H1 (cell line): ENCODE measurements at regions not wholly inside any gene's neighbourhood (a gene's known extent, or its start where the extent isn't known, plus 50 kb on each side); places are given as distances from the start of the nearest gene placed in this dataset.
A peak's percentile ranks its signal among the peaks of the same experiment; 100 is the strongest.

Experiments used
- CTCF ChIA-PET: fragments of 300-600 bp; sonication (Branson Sonifier 250); formaldehyde crosslinking; loops from one replicate; lab custom pipeline; 2021; ENCODE audit not compliant: partially characterized antibody; lab: Charles Lee
- POLR2A ChIA-PET: fragments of 300-600 bp; sonication (Branson Sonifier 250); formaldehyde crosslinking; loops from one replicate; lab custom pipeline; 2021; ENCODE audit warnings: inconsistent platforms; ENCODE audit not compliant: partially characterized antibody; lab: Charles Lee
- DNase-seq, 2 experiments: peaks; one replicate each; pipeline versions ENCODE4 v3.0.0 to v3.0.0-alpha.2; 2010 to 2022; ENCODE audit warnings: low spot score in 2 of 2, low read depth in 1 of 2, mixed read lengths in 1 of 2
- FAIRE-seq: peaks from 2 replicates; lab custom pipeline; 2011; peaks lifted over from hg19 to GRCh38; lab: Jason Lieb, UNC
- H2AFZ ChIP-seq: 2 replicates; pipeline ENCODE4 v1.8.1; 2012; ENCODE audit warnings: low read length, inconsistent platforms
- H2AK5ac ChIP-seq: 2 replicates; pipeline ENCODE4 v1.6.1; 2013; ENCODE audit warnings: low read depth, low read length
- H2BK120ac ChIP-seq: replicated peaks from 2 replicates; pipeline ENCODE3; 2013; ENCODE audit warnings: low read depth, low read length, inconsistent platforms
- H2BK12ac ChIP-seq: 2 replicates; pipeline ENCODE4 v1.6.1; 2013; ENCODE audit warnings: low read depth, low read length
- H2BK15ac ChIP-seq: 2 replicates; pipeline ENCODE4 v1.6.1; 2013; ENCODE audit warnings: low read length
- H2BK20ac ChIP-seq: 2 replicates; pipeline ENCODE4 v1.6.1; 2013; ENCODE audit warnings: low read length
- H2BK5ac ChIP-seq: 2 replicates; pipeline ENCODE4 v1.6.1; 2013; ENCODE audit warnings: low read depth, low read length
- H3K14ac ChIP-seq: 2 replicates; pipeline ENCODE4 v1.6.1; 2013; ENCODE audit warnings: inconsistent platforms; ENCODE audit not compliant: insufficient read length
- H3K18ac ChIP-seq: 2 replicates; pipeline ENCODE4 v1.6.1; 2013; ENCODE audit warnings: low read length; ENCODE audit errors: extremely low read depth
- H3K23ac ChIP-seq: 2 replicates; pipeline ENCODE4 v1.6.1; 2013; ENCODE audit warnings: inconsistent platforms; ENCODE audit not compliant: insufficient read length
- H3K23me2 ChIP-seq: 2 replicates; pipeline ENCODE4 v1.6.1; 2013; ENCODE audit warnings: low read depth, low read length
- H3K27ac ChIP-seq: 2 replicates; pipeline ENCODE4 v1.6.1; 2011; ENCODE audit warnings: low read depth, low read length, inconsistent platforms
- H3K27me3 ChIP-seq, 4 experiments: replicated peaks in 1 of 4; 1 replicate in 1 of 4; 2 replicates in 3 of 4; pipeline versions ENCODE4 v1.6.1 to v1.8.1; 2011 to 2013; ENCODE audit warnings: low read length in 3 of 4, mild to moderate bottlenecking in 3 of 4, inconsistent platforms in 2 of 4, mixed read lengths in 2 of 4, moderate library complexity in 1 of 4; ENCODE audit not compliant: control insufficient read depth in 3 of 4, insufficient read depth in 3 of 4; ENCODE audit errors: extremely low read depth in 1 of 4
- H3K36me3 ChIP-seq, 4 experiments: 2 replicates each; pipeline versions ENCODE4 v1.6.1 to v1.8.1; 2011 to 2013; ENCODE audit warnings: mild to moderate bottlenecking in 4 of 4, low read length in 3 of 4, moderate library complexity in 2 of 4, control low read depth in 1 of 4, inconsistent platforms in 1 of 4; ENCODE audit not compliant: insufficient read depth in 4 of 4, control insufficient read depth in 2 of 4
- H3K4ac ChIP-seq: replicated peaks from 2 replicates; pipeline ENCODE3; 2013; ENCODE audit warnings: low read length, low read depth, mixed read lengths, inconsistent platforms; ENCODE audit not compliant: insufficient read length
- H3K4me1 ChIP-seq, 4 experiments: replicated peaks in 1 of 4; 1 replicate in 1 of 4; 2 replicates in 3 of 4; pipeline versions ENCODE4 v1.6.1 to v1.8.1; 2011 to 2013; ENCODE audit warnings: low read length in 3 of 4, inconsistent platforms in 2 of 4, mixed read lengths in 1 of 4; ENCODE audit not compliant: insufficient read depth in 4 of 4, control insufficient read depth in 3 of 4
- H3K4me2 ChIP-seq, 2 experiments: 2 replicates each; pipeline versions ENCODE4 v1.6.1 to v1.8.1; 2011 to 2013; ENCODE audit warnings: low read depth in 2 of 2, low read length in 2 of 2, control low read depth in 1 of 2, inconsistent platforms in 1 of 2, mild to moderate bottlenecking in 1 of 2; ENCODE audit not compliant: insufficient read depth in 1 of 2
- H3K4me3 ChIP-seq, 4 experiments: fragments of 200-600, 300-600 bp in 1 of 4; sonication (generic), shearing (Covaris generic), sonication (Bioruptor Twin) in 1 of 4; 2 replicates each; pipeline versions ENCODE4 v1.5.1 to v1.8.1; 2011 to 2016; ENCODE audit warnings: low read length in 4 of 4, low read depth in 3 of 4, control low read depth in 2 of 4, inconsistent platforms in 2 of 4, mild to moderate bottlenecking in 2 of 4, mixed read lengths in 1 of 4, moderate library complexity in 1 of 4; ENCODE audit not compliant: insufficient read depth in 2 of 4; ENCODE audit errors: extremely low read depth in 1 of 4
- H3K56ac ChIP-seq: replicated peaks from 2 replicates; pipeline ENCODE3; 2013; ENCODE audit warnings: low read depth, mild to moderate bottlenecking, mixed read lengths, low read length, inconsistent platforms; ENCODE audit not compliant: insufficient read length
- H3K79me1 ChIP-seq: 2 replicates; pipeline ENCODE4 v1.6.1; 2013; ENCODE audit warnings: low read depth, low read length, control low read depth
- H3K79me2 ChIP-seq, 2 experiments: 2 replicates each; pipeline versions ENCODE4 v1.6.1 to v1.8.1; 2012 to 2013; ENCODE audit warnings: low read length in 2 of 2, mild to moderate bottlenecking in 2 of 2, inconsistent platforms in 1 of 2; ENCODE audit not compliant: insufficient read depth in 2 of 2, control insufficient read depth in 1 of 2
- H3K9ac ChIP-seq, 4 experiments: replicated peaks in 1 of 4; 1 replicate in 1 of 4; 2 replicates in 3 of 4; pipeline versions ENCODE4 v1.6.1 to v1.8.1; 2011 to 2013; ENCODE audit warnings: low read depth in 3 of 4, low read length in 3 of 4, control low read depth in 2 of 4, mild to moderate bottlenecking in 2 of 4, moderate library complexity in 2 of 4, inconsistent platforms in 1 of 4; ENCODE audit errors: extremely low read depth in 1 of 4
- H3K9me3 ChIP-seq, 2 experiments: 2 replicates each; pipeline versions ENCODE4 v1.6.1 to v1.8.1; 2012 to 2013; ENCODE audit warnings: mild to moderate bottlenecking in 2 of 2, moderate library complexity in 2 of 2, control low read depth in 1 of 2, inconsistent platforms in 1 of 2, low read depth in 1 of 2, low read length in 1 of 2, mixed read lengths in 1 of 2; ENCODE audit not compliant: insufficient read depth in 2 of 2
- H4K20me1 ChIP-seq, 2 experiments: replicated peaks in 1 of 2; 2 replicates each; pipeline versions ENCODE3 to v1.8.1; 2011 to 2013; ENCODE audit warnings: inconsistent platforms in 2 of 2, low read length in 2 of 2, mild to moderate bottlenecking in 1 of 2; ENCODE audit not compliant: insufficient read depth in 2 of 2, control insufficient read depth in 1 of 2
- H4K5ac ChIP-seq: 2 replicates; pipeline ENCODE4 v1.6.1; 2013; ENCODE audit warnings: low read length, low read depth, mixed read lengths, inconsistent platforms; ENCODE audit not compliant: insufficient read length
- H4K8ac ChIP-seq: 2 replicates; pipeline ENCODE4 v1.8.0; 2013; ENCODE audit warnings: mild to moderate bottlenecking, moderate library complexity, low read length, inconsistent platforms; ENCODE audit not compliant: insufficient read depth; ENCODE audit errors: extremely low read depth
- H4K91ac ChIP-seq: replicated peaks from 2 replicates; pipeline ENCODE3; 2013; ENCODE audit warnings: low read length, mixed read lengths, inconsistent platforms; ENCODE audit not compliant: insufficient read length
- GABPA ChIP-seq: IDR thresholded peaks from 2 replicates; pipeline ENCODE4 v1.6.1; 2011; ENCODE audit warnings: mild to moderate bottlenecking, low read length, moderate library complexity, borderline replicate concordance; ENCODE audit not compliant: insufficient read depth
- GTF2F1 ChIP-seq: IDR thresholded peaks from 2 replicates; pipeline ENCODE4 v1.6.1; 2012; ENCODE audit warnings: low read depth, low read length, improper control_type of control experiment, borderline replicate concordance
- HDAC2 ChIP-seq, 2 experiments: fragments of 300-600 bp in 1 of 2; sonication (generic) in 1 of 2; IDR thresholded peaks; 2 replicates each; pipeline ENCODE4 v1.6.1; 2011 to 2012; ENCODE audit warnings: low read depth in 2 of 2, low read length in 2 of 2, mild to moderate bottlenecking in 2 of 2, moderate library complexity in 2 of 2, borderline replicate concordance in 1 of 2, inconsistent platforms in 1 of 2
- NRF1 ChIP-seq: IDR thresholded peaks from 2 replicates; pipeline ENCODE4 v1.6.1; 2011; ENCODE audit warnings: mild to moderate bottlenecking, low read depth, low read length, improper control_type of control experiment
- POLR2AphosphoS5 ChIP-seq: IDR thresholded peaks from 2 replicates; pipeline ENCODE4 v1.6.1; 2011; ENCODE audit warnings: low read depth, low read length
- SP4 ChIP-seq: IDR thresholded peaks from 2 replicates; pipeline ENCODE4 v1.6.1; 2012; ENCODE audit warnings: low read length, inconsistent platforms
- TAF1 ChIP-seq: IDR thresholded peaks from 2 replicates; pipeline ENCODE4 v1.6.1; 2011; ENCODE audit warnings: mild to moderate bottlenecking, low read depth, low read length
- TBP ChIP-seq: IDR thresholded peaks from 2 replicates; pipeline ENCODE4 v1.6.1; 2011; ENCODE audit warnings: low read depth, low read length, improper control_type of control experiment
- YY1 ChIP-seq: IDR thresholded peaks from 2 replicates; pipeline ENCODE4 v1.6.1; 2011; ENCODE audit warnings: low read depth, mild to moderate bottlenecking, low read length
- WGBS, 2 experiments: shearing (Covaris generic) in 1 of 2; methylation state at CpG; one replicate each; pipeline versions ENCODE4 v1.1.6 to v1.1.7; 2013 to 2015; ENCODE audit warnings: low lambda C conversion rate in 2 of 2, mixed read lengths in 2 of 2, inconsistent platforms in 1 of 2, low coverage in 1 of 2, missing lambda C conversion rate in 1 of 2; ENCODE audit not compliant: insufficient replicate concordance in 2 of 2, insufficient coverage in 1 of 2, insufficient read length in 1 of 2; ENCODE audit errors: extremely low coverage in 1 of 2, missing lambda C conversion rate in 1 of 2; 5-methylcytosine and 5-hydroxymethylcytosine counted together
- TF ChIP-seq, protein P1 (sequence below): IDR thresholded peaks from 2 replicates; pipeline ENCODE4 v1.6.1; 2012; ENCODE audit warnings: inconsistent platforms
- TF ChIP-seq, protein P2 (sequence below): IDR thresholded peaks from 2 replicates; pipeline ENCODE4 v1.6.1; 2012; ENCODE audit warnings: inconsistent platforms

DNA sequence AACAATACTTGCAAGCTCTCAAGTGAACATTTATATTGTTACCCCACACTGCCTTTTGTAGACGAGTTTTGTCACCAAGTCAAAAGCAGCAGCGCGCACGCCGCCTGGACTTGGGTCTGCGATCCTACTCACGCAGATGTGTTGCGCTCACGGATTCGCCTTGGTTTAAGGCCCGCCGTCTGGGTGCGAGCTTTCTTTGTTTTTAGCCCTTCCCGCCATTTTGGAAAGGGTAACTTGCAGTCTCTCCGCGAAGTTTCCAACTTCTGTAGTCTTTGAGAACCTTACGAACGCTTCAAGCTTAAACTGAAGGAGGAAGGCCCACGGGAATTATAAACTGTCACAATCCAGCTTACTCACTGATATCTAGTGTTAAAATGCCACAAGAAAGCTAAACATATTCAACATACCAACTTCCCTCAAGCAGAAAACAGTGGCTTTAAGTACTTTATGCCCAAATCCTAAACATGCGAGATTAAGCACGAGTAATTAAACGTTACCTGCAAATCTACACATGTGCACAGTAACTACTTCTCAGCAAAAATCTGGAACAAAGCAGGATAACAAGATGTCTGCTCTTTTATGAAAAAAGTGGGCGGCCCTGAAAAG, 80.4 kb upstream of the BTN3A2 start:
- Histone ChIP-seq H3K4me2 (peak overlapping the region; percentile 67 to 70), H3K9me3 (no peaks in the 10 kb centered on the region), H3K4me1 (peaks cover 0 to 7% (median 2%) of the 10 kb centered on the region in 4 experiments; a peak in 1 of 7 replicates), H4K91ac (peak overlapping the region; percentile 89), H3K14ac (no peak overlapping the region), H2BK120ac (no peak overlapping the region), H2BK15ac (no peak overlapping the region), H3K79me2 (peaks cover 0 to 16% of the 10 kb centered on the region in 2 experiments; a peak in 2 of 4 replicates), H3K36me3 (peaks cover 0 to 8% (median 0%) of the 10 kb centered on the region in 4 experiments; a peak in 3 of 8 replicates), H2BK20ac (no peak overlapping the region), H3K23me2 (peaks cover 7% of the 10 kb centered on the region), H3K27me3 (no peaks in the 10 kb centered on the region), H3K9ac (peak overlapping the region; percentile 62 to 96 (median 90)), H4K5ac (peak overlapping the region; percentile 90), H3K23ac (no peak overlapping the region), H3K4ac (peak overlapping the region; percentile 8), H2AFZ (no peak overlapping the region), H3K79me1 (no peaks in the 10 kb centered on the region), H3K18ac (0 out of 2 replicates have a peak overlapping the region, but pooled peaks have one; percentile 71), H3K56ac (peak overlapping the region; percentile 18), H3K27ac (peak overlapping the region; percentile 96), H3K4me3 (peak overlapping the region; percentile 74 to 95 (median 80)), H4K20me1 (peaks cover 0 to 2% of the 10 kb centered on the region in 2 experiments), H2AK5ac (peak overlapping the region; percentile 66; the same call in 1 of the 2 replicates), H2BK5ac (peak overlapping the region; percentile 94), H4K8ac (peak overlapping the region; percentile 82; the same call in 1 of the 2 replicates), H2BK12ac (peak overlapping the region; percentile 88; the same call in 1 of the 2 replicates)
- WGBS, 2 experiments = 1% methylated on average over 23 of the region's 23 CpGs; no CpG with 5 or more reads in 1 of the 2 experiments
- FAIRE-seq (no peak), DNase-seq (peak in 1 of 2 experiments; percentile 59)
- ChIA-PET POLR2A (interaction anchor here (0.5 to 6.5 kb wide), 70 partner anchors 10 to 1609 kb away, joined by 3 to 758 read pairs (median 9); partner anchors contain the start of genes BTN1A1 and BTN2A2), CTCF (interaction anchor here (0.7 to 2.3 kb wide), 12 partner anchors 10 to 90 kb away, joined by 3 to 6 read pairs (median 3); a partner anchor contains a TSS)
- TF ChIP-seq TBP (peak; percentile 49; the same call in 1 of the 2 replicates), GABPA (no peak), POLR2AphosphoS5 (peak; percentile 90; the same call in 1 of the 2 replicates), GTF2F1 (0 out of 2 replicates have a peak, but pooled peaks have one; percentile 26), YY1 (peak; percentile 91), TAF1 (peak; percentile 47), HDAC2 (IDR thresholded peaks at IDR 0.05; ENCODE audit: borderline replicate concordance in 1 of 2, low read depth in 2 of 2, low read length in 2 of 2) (0 out of 4 replicates have a peak, but pooled peaks of 1 of the 2 experiments have one; percentile 51), NRF1 (no peak), SP4 (no peak)
- TF ChIP-seq, protein P1, sequence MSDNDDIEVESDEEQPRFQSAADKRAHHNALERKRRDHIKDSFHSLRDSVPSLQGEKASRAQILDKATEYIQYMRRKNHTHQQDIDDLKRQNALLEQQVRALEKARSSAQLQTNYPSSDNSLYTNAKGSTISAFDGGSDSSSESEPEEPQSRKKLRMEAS = 0 out of 2 replicates have a peak, but pooled peaks have one; percentile 9
- TF ChIP-seq, protein P2, sequence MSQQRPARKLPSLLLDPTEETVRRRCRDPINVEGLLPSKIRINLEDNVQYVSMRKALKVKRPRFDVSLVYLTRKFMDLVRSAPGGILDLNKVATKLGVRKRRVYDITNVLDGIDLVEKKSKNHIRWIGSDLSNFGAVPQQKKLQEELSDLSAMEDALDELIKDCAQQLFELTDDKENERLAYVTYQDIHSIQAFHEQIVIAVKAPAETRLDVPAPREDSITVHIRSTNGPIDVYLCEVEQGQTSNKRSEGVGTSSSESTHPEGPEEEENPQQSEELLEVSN = 0 out of 2 replicates have a peak, but pooled peaks have one; percentile 6
